IPS DF 6.9 (cell line): ENCODE measurements at regions not wholly inside any gene's neighbourhood (a gene's known extent, or its start where the extent isn't known, plus 50 kb on each side); places are given as distances from the start of the nearest gene placed in this dataset.

Experiments
- DNase-seq: peaks from one replicate; pipeline ENCODE4 v3.0.0-alpha.2; 2013; ENCODE audit warnings: low read depth, low spot score
- H3K27ac ChIP-seq: one replicate; pipeline ENCODE4 v1.5.1; 2013; ENCODE audit warnings: low read length, control low read depth
- H3K27me3 ChIP-seq: 2 replicates; pipeline ENCODE4 v1.6.1; 2013; ENCODE audit warnings: mild to moderate bottlenecking, low read length; ENCODE audit not compliant: control insufficient read depth, insufficient read depth
- H3K36me3 ChIP-seq: 2 replicates; pipeline ENCODE4 v1.6.1; 2013; ENCODE audit warnings: low read length; ENCODE audit not compliant: control insufficient read depth, insufficient read depth
- H3K4me1 ChIP-seq: 2 replicates; pipeline ENCODE4 v1.6.1; 2013; ENCODE audit warnings: low read length; ENCODE audit not compliant: control insufficient read depth, insufficient read depth
- H3K4me3 ChIP-seq: 2 replicates; pipeline ENCODE4 v1.5.1; 2013; ENCODE audit warnings: mild to moderate bottlenecking, low read length
- H3K9me3 ChIP-seq: 2 replicates; pipeline ENCODE4 v1.6.1; 2013; ENCODE audit warnings: low read length, inconsistent platforms; ENCODE audit not compliant: control insufficient read depth, insufficient read depth
- WGBS: extraction: QIAGEN DNeasy Blood & Tissue Kit; methylation state at CpG from one replicate; pipeline ENCODE4 v1.1.7; 2013; ENCODE audit warnings: mixed read lengths, missing lambda C conversion rate; ENCODE audit not compliant: insufficient read length, insufficient coverage; 5-methylcytosine and 5-hydroxymethylcytosine counted together

DNA sequence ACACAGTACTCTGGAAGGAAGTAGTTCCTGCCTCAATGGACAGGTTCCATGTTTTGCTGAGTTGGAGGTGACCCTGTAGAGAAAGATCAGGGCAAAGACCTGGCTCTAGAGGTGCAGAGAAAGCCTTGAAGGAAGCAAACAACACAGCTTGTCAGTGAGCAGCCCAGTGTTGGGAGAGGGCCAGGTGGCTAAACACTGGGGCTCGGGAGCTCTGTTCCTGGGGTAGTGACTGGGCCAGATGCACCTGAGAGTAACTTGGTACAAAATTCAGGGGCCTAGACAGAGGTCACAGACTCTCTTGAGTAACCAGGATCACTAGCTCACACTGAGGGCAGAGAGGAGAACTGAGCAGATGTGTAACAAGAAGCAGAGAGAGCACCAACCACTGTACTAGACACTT lies 138.4 kb upstream of the NALF2 start:
- H3K36me3 ChIP-seq = no peaks in the 10 kb centered on the region
- H3K27me3 ChIP-seq = no peaks in the 10 kb centered on the region
- no peaks in the 10 kb centered on the region for H3K9me3 ChIP-seq
- H3K4me3 ChIP-seq = no peak overlapping the region
- H3K4me1 ChIP-seq = no peaks in the 10 kb centered on the region; the same call in 1 of the 2 replicates
- no peak for DNase-seq
- no CpG with 5 or more reads among the region's 1 CpG for WGBS
- H3K27ac ChIP-seq = no peak overlapping the region

- Histone ChIP-seq H3K4me3 (no peak overlapping the region), H3K36me3 (no peaks in the 10 kb centered on the region), H3K27ac (no peak overlapping the region), H3K9me3 (no peaks in the 10 kb centered on the region), H3K4me1 (no peaks in the 10 kb centered on the region; the same call in 1 of the 2 replicates), H3K27me3 (no peaks in the 10 kb centered on the region)
- WGBS = no CpG with 5 or more reads among the region's 1 CpG
- no peak for DNase-seq
Observed at GRCh38 chrX:69365349-69365748, 138.8 kb upstream of the NALF2 start.

GRCh38 chrX:69362856-69363255 lies 141.3 kb upstream of the NALF2 start:
- no peak for DNase-seq
- Histone ChIP-seq H3K4me3 (no peak overlapping the region), H3K27me3 (no peaks in the 10 kb centered on the region), H3K27ac (no peak overlapping the region), H3K4me1 (peaks cover 2% of the 10 kb centered on the region; the same call in 1 of the 2 replicates), H3K36me3 (no peaks in the 10 kb centered on the region), H3K9me3 (no peaks in the 10 kb centered on the region)
- WGBS = no CpG with 5 or more reads among the region's 4 CpGs

- H3K27me3 ChIP-seq = no peaks in the 10 kb centered on the region
- H3K36me3 ChIP-seq = no peaks in the 10 kb centered on the region
- no peak overlapping the region for H3K27ac ChIP-seq
- DNase-seq = no peak
- H3K4me1 ChIP-seq = peaks cover 2% of the 10 kb centered on the region; the same call in 1 of the 2 replicates
- H3K9me3 ChIP-seq = no peaks in the 10 kb centered on the region
- H3K4me3 ChIP-seq = no peak overlapping the region
- WGBS = no CpG with 5 or more reads among the region's 5 CpGs
Observed at GRCh38 chrX:69362354-69362753, 141.8 kb upstream of the NALF2 start.

DNA sequence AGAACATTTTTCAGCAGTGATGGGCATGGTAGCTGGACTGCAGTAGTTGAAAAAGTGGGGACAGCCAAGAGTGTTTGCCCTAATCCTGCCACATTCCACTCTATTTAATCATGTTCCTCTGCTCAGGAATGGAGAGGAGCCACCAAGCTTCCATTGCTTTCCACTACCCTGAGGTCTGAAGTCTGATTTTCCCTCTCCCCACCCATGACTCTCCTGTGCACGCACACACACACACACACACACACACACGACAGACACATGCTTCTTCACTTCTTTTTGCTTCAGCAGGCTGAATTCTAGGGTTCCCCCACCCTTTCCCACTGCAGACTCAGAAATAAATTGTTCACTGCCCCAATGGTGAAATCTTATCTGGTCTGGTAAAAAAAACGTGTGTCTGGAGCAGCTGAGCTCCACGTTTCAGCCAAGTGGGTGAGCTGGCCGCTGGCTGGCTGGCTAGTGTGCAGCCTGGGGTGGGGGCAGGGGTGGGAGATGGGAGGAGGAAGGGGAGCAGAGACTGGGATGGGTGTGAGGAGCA lies 142.7 kb upstream of the NALF2 start:
- Histone ChIP-seq H3K27me3 (no peaks in the 10 kb centered on the region), H3K36me3 (no peaks in the 10 kb centered on the region), H3K9me3 (no peaks in the 10 kb centered on the region), H3K4me3 (no peak overlapping the region), H3K27ac (no peak overlapping the region), H3K4me1 (peaks cover 2% of the 10 kb centered on the region; the same call in 1 of the 2 replicates)
- no CpG with 5 or more reads among the region's 5 CpGs for WGBS
- no peak for DNase-seq

DNA sequence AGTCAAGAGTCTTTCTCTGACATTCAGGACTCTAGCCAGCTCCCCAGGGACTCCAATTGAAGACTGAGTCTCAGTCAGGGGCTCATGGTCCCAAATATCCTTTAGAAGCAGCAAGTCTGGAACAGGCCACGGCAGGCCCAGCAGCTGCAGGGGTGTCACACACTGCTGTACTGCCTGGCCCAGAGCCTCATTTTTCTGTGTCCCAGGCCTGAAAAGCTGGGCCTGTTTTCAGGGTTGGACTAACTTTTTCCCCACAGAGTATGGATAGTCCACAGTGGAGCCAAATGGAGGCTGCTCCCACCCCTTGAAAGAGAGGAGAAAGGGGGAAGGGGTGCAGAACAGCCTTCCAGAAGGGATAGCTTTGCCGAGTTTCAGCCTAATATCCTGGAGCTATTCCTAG lies 146.8 kb upstream of the NALF2 start:
- no peaks in the 10 kb centered on the region for H3K27me3 ChIP-seq
- H3K4me3 ChIP-seq = no peak overlapping the region
- no peak for DNase-seq
- no peaks in the 10 kb centered on the region for H3K36me3 ChIP-seq
- H3K9me3 ChIP-seq = no peaks in the 10 kb centered on the region
- no CpG with 5 or more reads among the region's 2 CpGs for WGBS
- peaks cover 2% of the 10 kb centered on the region; the same call in 1 of the 2 replicates for H3K4me1 ChIP-seq
- H3K27ac ChIP-seq = no peak overlapping the region

- no peaks in the 10 kb centered on the region for H3K9me3 ChIP-seq
- no peak for DNase-seq
- H3K27me3 ChIP-seq = no peaks in the 10 kb centered on the region
- no peak overlapping the region for H3K27ac ChIP-seq
- no peak overlapping the region for H3K4me3 ChIP-seq
- H3K36me3 ChIP-seq = no peaks in the 10 kb centered on the region
- no CpG with 5 or more reads among the region's 2 CpGs for WGBS
- no peaks in the 10 kb centered on the region; the same call in 1 of the 2 replicates for H3K4me1 ChIP-seq
Observed at GRCh38 chrX:69324851-69325250, 159.6 kb upstream of the PJA1 start.

- Histone ChIP-seq H3K36me3 (no peaks in the 10 kb centered on the region), H3K9me3 (no peaks in the 10 kb centered on the region), H3K4me1 (no peaks in the 10 kb centered on the region; the same call in 1 of the 2 replicates), H3K27ac (no peak overlapping the region), H3K27me3 (no peaks in the 10 kb centered on the region), H3K4me3 (no peak overlapping the region)
- no peak for DNase-seq
- WGBS = no CpG with 5 or more reads among the region's 9 CpGs
Observed at GRCh38 chrX:69323786-69324720, 158.8 kb upstream of the PJA1 start.

DNA sequence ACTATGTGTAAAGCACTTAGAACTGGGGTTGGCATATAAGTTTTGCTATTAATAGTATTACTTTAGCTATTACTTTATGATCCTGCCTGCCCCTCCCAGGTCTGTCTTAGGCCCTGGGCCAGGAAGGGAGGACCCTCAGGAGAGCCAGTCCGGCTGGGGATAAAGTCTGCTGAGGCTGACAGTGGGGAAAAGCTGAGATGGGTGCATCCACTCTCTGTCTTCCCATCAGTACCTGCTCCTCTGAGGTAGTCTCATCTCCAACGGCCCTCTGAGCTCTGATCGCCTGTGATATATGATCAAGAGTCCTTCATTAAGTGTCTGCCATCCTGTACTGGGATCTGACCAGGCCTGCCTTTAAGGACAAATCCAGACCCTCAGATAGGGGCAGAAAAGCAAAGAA lies 156.5 kb upstream of the PJA1 start:
- Histone ChIP-seq H3K4me1 (no peaks in the 10 kb centered on the region; the same call in none of the 2 replicates), H3K27me3 (no peaks in the 10 kb centered on the region), H3K27ac (no peak overlapping the region), H3K9me3 (no peaks in the 10 kb centered on the region), H3K4me3 (no peak overlapping the region), H3K36me3 (no peaks in the 10 kb centered on the region)
- no CpG with 5 or more reads among the region's 3 CpGs for WGBS
- no peak for DNase-seq

DNA sequence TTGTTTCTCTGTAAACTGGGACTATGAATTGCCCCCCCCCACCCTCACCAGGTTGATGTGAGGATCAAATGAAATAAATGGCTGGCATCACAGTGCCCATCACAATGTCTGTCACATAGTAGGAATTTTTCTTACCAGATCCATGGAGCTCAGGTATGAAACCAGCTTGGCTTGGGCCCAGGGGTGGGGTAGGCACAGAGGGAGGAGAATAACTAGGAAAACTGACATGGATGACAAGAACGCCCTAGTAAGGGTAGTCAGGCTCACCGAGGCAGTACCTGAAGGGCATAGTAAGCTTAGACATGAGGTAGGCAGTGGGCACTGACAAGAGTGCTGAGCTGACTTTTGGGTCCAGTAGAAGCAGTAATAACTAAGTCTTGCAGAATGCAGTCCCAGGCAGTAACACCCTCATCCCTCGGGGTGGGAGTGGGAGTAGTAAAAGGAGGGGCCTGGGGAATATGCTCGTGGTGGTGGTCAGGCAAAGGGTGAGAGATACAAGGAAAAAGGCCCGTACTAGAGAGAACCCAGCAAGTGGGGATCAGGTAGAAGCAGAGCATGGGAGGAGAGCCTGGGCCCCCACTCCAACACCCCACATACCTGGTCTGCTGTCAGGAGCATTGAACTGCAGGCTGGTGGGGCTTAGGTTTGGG lies 155.9 kb upstream of the PJA1 start:
- no CpG with 5 or more reads among the region's 5 CpGs for WGBS
- Histone ChIP-seq H3K27me3 (no peaks in the 10 kb centered on the region), H3K4me3 (no peak overlapping the region), H3K4me1 (no peaks in the 10 kb centered on the region; the same call in none of the 2 replicates), H3K36me3 (no peaks in the 10 kb centered on the region), H3K27ac (no peak overlapping the region), H3K9me3 (no peaks in the 10 kb centered on the region)
- no peak for DNase-seq
